Lung (tissue), 11 donors: ENCODE measurements at regions not wholly inside any gene's neighbourhood (a gene's known extent, or its start where the extent isn't known, plus 50 kb on each side); places are given as distances from the start of the nearest gene placed in this dataset.
A peak's percentile ranks its signal among the peaks of the same experiment; 100 is the strongest.

ENCODE experiments used
- ATAC-seq: fragments of 200-7000 bp; cut with Tn5 transposase; one replicate; pipeline ENCODE4 v1.9.1; 2020; ENCODE audit warnings: moderate number of reproducible peaks; ENCODE audit not compliant: insufficient read depth, low FRiP score
- DNase-seq, 3 donors: peaks; one replicate each; pipeline ENCODE4 v3.0.0-alpha.2; 2013 to 2017
- H3K27ac ChIP-seq, 2 donors: one replicate each; pipeline ENCODE4 v1.5.1; 2013; ENCODE audit warnings: mild to moderate bottlenecking in 2 of 2, moderate library complexity in 2 of 2, control low read depth in 1 of 2, inconsistent platforms in 1 of 2, low read depth in 1 of 2, low read length in 1 of 2
- H3K27me3 ChIP-seq, 3 donors: one replicate each; pipeline ENCODE4 v1.5.1; 2013; ENCODE audit warnings: low read length in 2 of 3; ENCODE audit not compliant: control insufficient read depth in 3 of 3, insufficient read depth in 3 of 3
- H3K36me3 ChIP-seq, 4 donors: one replicate each; pipeline ENCODE4 v1.5.1; 2013; ENCODE audit warnings: low read length in 4 of 4, mild to moderate bottlenecking in 1 of 4, moderate library complexity in 1 of 4; ENCODE audit not compliant: control insufficient read depth in 4 of 4, insufficient read depth in 4 of 4
- H3K4me1 ChIP-seq, 5 donors: one replicate each; pipeline ENCODE4 v1.5.1; 2013; ENCODE audit warnings: low read length in 5 of 5, mild to moderate bottlenecking in 2 of 5, moderate library complexity in 1 of 5; ENCODE audit not compliant: control insufficient read depth in 5 of 5, insufficient read depth in 5 of 5
- H3K4me3 ChIP-seq: one replicate; pipeline ENCODE4 v1.5.1; 2013; ENCODE audit warnings: mild to moderate bottlenecking, control low read depth, moderate library complexity
- H3K9ac ChIP-seq, 2 donors: one replicate each; pipeline ENCODE4 v1.5.1; 2013; ENCODE audit warnings: low read length in 2 of 2, control low read depth in 1 of 2; ENCODE audit not compliant: insufficient read depth in 1 of 2
- H3K9me3 ChIP-seq, 4 donors: one replicate each; pipeline ENCODE4 v1.5.1; 2013; ENCODE audit warnings: low read length in 3 of 4, mild to moderate bottlenecking in 1 of 4, moderate library complexity in 1 of 4; ENCODE audit not compliant: control insufficient read depth in 4 of 4, insufficient read depth in 3 of 4
- WGBS, 2 donors: extraction: QIAGEN DNeasy Blood & Tissue Kit; methylation state at CpG; one replicate each; pipeline ENCODE4 v1.1.7; 2013; 5-methylcytosine and 5-hydroxymethylcytosine counted together
- TF ChIP-seq, protein P1 (sequence below): IDR thresholded peaks from 2 replicates; pipeline ENCODE4 v1.5.1; 2012; ENCODE audit warnings: mild to moderate bottlenecking; ENCODE audit errors: control extremely low read depth, extremely low read depth
- donor health status: control.
- donor health status: control.
- donor health status: Bipolar disorder and iron deficiency.
- donor health status: healthy.
- donor health status: DM: yes; HTN: yes; CAD: no.

DNA sequence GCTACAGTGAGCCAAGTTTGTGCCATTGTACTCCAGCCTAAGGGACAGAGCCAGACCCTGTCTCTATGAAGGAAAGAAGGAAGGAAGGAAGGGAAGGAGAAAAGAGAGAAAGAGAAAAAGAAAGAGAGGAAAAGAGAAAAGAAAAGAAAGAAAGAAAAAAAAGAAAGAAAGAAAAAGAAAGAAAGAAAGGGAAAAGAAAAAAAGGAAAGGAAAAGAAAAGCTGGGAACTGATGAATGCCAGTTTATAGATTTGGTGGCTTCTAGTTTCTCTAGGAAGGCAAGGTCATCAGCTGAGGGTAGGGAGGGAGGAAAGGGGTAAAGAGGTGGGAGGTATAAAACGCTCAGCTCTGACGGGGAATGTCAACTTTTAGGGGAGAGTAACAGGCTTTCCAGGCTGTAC, 62.3 kb upstream of the AKT3 start:
- H3K9me3 ChIP-seq, result peaks cover 0 to 2% (median 0%) of the 10 kb centered on the region in 4 donors
- H3K36me3 ChIP-seq, result no peaks in the 10 kb centered on the region
- no peak overlapping the region for H3K27ac ChIP-seq
- no peak overlapping the region for H3K9ac ChIP-seq
- H3K4me1 ChIP-seq, result peaks cover 0 to 6% (median 0%) of the 10 kb centered on the region in 5 donors
- peaks cover 0 to 28% (median 19%) of the 10 kb centered on the region in 3 donors for H3K27me3 ChIP-seq
- DNase-seq (no peak), ATAC-seq (no peak)
- WGBS, 2 donors, result 85 to 95% methylated on average over 2 of the region's 2 CpGs
- TF ChIP-seq, protein P1, sequence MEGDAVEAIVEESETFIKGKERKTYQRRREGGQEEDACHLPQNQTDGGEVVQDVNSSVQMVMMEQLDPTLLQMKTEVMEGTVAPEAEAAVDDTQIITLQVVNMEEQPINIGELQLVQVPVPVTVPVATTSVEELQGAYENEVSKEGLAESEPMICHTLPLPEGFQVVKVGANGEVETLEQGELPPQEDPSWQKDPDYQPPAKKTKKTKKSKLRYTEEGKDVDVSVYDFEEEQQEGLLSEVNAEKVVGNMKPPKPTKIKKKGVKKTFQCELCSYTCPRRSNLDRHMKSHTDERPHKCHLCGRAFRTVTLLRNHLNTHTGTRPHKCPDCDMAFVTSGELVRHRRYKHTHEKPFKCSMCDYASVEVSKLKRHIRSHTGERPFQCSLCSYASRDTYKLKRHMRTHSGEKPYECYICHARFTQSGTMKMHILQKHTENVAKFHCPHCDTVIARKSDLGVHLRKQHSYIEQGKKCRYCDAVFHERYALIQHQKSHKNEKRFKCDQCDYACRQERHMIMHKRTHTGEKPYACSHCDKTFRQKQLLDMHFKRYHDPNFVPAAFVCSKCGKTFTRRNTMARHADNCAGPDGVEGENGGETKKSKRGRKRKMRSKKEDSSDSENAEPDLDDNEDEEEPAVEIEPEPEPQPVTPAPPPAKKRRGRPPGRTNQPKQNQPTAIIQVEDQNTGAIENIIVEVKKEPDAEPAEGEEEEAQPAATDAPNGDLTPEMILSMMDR, result no peak
- no peak overlapping the region for H3K4me3 ChIP-seq

DNA sequence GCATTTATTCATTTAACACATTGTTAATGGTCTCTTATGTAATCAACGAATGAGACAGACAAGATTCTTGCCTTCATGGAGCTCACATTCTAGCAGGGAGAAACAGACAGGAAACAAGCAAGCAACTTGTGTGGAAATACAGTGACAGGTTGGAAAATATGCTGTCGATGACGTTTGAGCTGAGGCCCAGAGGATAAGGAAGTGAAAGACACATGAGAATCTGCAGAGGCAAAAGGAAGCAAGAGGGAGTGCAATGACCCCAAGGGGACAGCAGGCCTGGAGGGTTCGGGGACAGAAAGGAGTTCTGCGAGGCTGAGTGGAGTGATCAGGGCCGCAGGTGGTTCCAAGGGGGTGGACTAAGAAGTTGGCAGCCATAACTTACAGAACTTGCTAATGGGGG, 60.6 kb upstream of the AKT3 start:
- ATAC-seq (no peak), DNase-seq (no peak)
- H3K27me3 ChIP-seq, result peaks cover 0 to 12% (median 5%) of the 10 kb centered on the region in 3 donors
- H3K4me1 ChIP-seq, result no peaks in the 10 kb centered on the region
- H3K27ac ChIP-seq, result no peak overlapping the region
- peaks cover 0 to 2% (median 0%) of the 10 kb centered on the region in 4 donors for H3K9me3 ChIP-seq
- TF ChIP-seq, protein P1, result no peak
- H3K4me3 ChIP-seq, result no peak overlapping the region
- H3K9ac ChIP-seq, result no peak overlapping the region
- WGBS, 2 donors, result 58 to 69% methylated on average over 6 of the region's 6 CpGs
- H3K36me3 ChIP-seq, result no peaks in the 10 kb centered on the region

- no peaks in the 10 kb centered on the region for H3K27me3 ChIP-seq
- WGBS, 2 donors, result 79 to 85% methylated on average over 4 of the region's 4 CpGs
- no peaks in the 10 kb centered on the region for H3K36me3 ChIP-seq
- no peak overlapping the region for H3K4me3 ChIP-seq
- no peak overlapping the region for H3K9ac ChIP-seq
- no peaks in the 10 kb centered on the region for H3K4me1 ChIP-seq
- ATAC-seq, result no peak
- TF ChIP-seq, protein P1, result no peak
- H3K9me3 ChIP-seq, result peaks cover 0 to 2% (median 0%) of the 10 kb centered on the region in 4 donors
- H3K27ac ChIP-seq, result no peak overlapping the region
- peak in 1 of 3 donors; percentile 58 for DNase-seq
These were observed 53.9 kb upstream of the AKT3 start for GRCh38 chr1:243903895-243904294.

- Histone ChIP-seq H3K27ac (no peak overlapping the region), H3K4me3 (no peak overlapping the region), H3K9me3 (peaks cover 0 to 2% (median 0%) of the 10 kb centered on the region in 4 donors), H3K9ac (no peak overlapping the region), H3K27me3 (no peaks in the 10 kb centered on the region), H3K36me3 (no peaks in the 10 kb centered on the region), H3K4me1 (no peaks in the 10 kb centered on the region)
- ATAC-seq (no peak), DNase-seq (no peak)
- WGBS, 2 donors, result 61 to 76% methylated on average over 4 of the region's 4 CpGs
- TF ChIP-seq, protein P1, result no peak
These were observed 53.0 kb upstream of the AKT3 start for GRCh38 chr1:243903041-243903440.
